GM21367 (cell line): ENCODE measurements at regions not wholly inside any gene's neighbourhood (a gene's known extent, or its start where the extent isn't known, plus 50 kb on each side); places are given as distances from the start of the nearest gene placed in this dataset.

Source experiments
- ATAC-seq: cut with Tn5 transposase; IDR thresholded peaks from one replicate; pipeline ENCODE4 v1.9.1; 2021; ENCODE audit not compliant: unreplicated experiment

DNA sequence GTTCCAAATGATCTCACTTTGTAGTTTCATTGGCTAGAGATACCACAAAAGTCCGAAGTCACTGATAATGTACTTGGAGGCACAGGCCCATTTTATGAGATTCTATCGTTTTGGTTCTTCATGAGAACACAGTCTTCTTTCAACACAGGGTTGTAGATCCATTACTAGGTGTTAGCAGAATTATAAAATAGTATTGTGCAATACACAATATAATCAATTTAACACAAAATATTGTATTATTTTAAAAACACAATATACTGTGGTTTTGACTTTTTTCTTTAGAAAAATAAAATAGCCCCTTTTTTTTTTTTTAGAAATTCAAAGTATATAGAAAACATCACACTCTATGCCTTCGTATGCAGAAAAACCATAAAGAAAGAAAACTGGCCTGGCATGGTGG, 138.6 kb upstream of the TSC22D2 start:
- no peak for ATAC-seq

DNA sequence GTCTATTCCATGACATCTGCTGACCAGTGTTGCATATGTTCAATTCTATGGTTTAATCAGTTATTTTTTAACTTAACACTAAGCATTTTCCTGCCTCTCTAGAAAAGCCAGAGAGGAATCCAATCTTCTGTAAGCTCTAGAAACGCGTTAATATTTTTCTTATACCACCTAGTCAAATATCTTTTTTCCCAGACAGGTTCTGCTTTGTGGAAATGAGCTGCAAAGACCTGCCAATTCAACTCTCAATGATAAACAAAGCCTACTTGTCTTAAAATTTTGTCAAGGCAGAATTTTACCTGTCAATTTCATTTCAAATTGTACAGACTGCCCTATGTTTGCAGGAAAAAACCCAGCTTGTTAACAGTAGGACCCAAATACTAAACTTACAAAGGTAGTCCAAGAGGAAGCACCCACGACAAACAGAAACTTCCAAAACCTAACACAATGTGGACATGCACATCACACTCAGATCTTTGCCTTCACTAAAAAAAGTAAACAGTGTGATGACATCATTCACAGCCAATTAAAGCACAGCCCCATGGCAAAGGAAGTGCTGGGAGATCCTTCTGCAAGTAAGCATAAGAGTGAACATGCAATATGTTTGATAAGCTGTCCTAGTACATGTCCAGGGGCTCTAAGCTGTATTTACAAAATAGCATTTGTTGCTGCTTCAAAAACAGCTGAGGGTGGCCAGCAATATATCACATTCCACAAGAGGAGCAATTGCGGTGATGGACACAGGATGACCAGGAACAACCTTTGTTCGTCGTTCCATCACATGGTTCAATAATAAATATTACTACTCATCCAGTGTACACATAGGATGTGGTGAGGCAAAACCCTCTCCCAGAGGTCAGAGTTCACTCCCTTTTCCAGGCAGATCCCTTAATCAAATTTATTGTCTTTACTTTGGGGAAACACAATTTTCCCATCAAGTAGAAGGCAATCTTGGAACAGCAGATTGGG, 139.4 kb upstream of the TSC22D2 start:
- no peak for ATAC-seq

DNA sequence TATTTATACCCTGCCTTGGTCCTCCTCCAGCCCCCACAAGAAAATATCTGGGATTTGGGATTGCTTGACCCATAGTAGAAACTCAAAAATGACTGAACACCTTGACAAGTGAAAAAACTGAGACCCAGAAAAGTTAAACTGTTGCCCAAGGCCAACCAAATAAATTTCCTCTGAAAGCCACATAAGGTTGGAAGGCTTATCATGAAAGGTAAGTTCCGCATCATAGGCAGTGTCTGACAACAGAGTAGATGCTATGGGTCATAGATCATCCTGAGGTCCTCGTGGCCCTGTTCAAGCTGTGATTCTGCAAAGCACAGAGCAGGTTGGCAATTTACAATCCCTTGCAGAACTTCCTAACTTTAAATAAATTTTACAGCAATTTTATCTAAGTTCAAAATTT, 140.8 kb upstream of the TSC22D2 start:
- no peak for ATAC-seq

DNA sequence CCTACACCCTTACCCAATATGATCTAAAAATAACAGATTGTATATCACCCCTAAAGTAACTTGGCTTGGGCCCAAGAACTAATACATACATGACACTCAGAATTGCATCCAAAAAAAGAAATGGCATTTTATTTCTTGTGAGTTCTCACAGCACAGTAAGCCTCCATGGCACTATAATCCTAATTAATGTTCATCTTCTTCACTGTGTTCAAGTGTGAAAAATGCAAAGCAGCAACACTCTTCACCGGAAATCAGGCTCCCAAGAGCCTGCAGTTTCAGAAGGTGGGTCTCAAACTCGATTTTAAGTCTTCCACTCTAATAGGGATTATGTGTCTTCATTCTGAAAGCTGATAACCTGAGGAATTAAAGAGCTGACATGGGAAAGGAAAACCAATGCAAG, 142.8 kb upstream of the TSC22D2 start:
- no peak for ATAC-seq

- ATAC-seq: no peak
Observed at GRCh38 chr3:150264561-150265279, 143.4 kb upstream of the TSC22D2 start.

GRCh38 chr3:150261958-150262357, 146.1 kb upstream of the TSC22D2 start:
- ATAC-seq: no peak

DNA sequence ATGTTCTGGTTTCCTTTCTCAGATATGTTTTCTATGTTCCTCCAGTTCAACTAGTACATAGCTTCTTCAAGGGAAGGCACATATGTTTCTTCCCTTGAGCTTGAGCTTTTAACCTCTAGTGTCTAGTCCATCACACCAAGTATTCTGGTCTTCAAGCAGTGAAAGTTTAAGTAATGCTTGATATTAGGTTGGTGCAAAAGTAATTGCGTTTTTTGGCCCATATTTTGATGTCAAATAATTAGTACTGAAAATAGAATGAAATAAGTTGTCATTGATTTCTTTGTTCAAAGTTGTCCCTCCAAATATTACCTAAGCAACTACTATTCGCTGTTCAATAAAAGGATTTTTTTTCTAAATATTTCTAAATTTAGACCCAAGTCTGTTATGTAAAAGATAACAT, 146.7 kb upstream of the TSC22D2 start:
- ATAC-seq: no peak

- no peak for ATAC-seq
Observed at GRCh38 chr3:150260398-150260710, 147.7 kb upstream of the TSC22D2 start.

DNA sequence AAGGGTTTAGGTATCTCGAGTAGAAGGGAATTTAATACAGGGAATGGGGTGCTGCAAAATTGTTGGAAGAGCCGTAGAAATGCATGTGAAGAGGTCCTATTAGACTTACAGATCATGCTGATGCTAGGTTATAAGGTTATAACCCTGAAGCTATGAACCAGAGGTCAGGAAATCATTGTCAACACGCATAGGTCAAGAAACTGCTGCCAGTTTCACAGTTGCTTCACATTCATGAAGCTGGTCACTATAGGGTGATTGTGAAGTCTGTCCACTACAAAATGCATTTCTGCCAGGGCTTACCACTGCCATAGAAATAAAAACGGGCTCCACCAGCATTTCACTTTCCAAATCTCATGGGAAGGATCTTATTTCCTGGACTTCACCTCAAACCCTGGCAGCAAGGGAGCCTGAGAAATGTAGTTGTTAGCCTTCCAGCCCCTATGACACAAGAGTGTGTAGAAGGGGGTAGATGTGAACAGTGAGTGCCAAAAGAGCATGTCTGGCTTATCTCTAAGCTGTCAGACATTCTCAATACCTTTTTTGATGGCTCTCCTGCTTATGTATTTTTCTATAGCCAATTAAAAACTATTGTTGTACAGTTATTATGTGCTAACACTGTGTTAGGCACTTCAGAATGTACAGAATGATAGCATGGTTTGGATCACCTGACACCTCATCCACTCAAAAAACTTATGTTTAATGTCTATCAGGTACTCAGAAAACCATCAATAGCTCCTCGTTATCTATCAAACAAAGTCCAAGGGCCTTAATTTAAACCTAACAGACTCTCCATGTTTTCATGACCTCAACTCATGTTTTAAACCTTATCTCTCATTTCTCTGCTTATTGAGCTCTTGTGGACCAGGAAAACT, 148.3 kb upstream of the TSC22D2 start:
- ATAC-seq: no peak

GRCh38 chr3:150256782-150257181, 151.3 kb upstream of the TSC22D2 start:
- ATAC-seq: no peak

DNA sequence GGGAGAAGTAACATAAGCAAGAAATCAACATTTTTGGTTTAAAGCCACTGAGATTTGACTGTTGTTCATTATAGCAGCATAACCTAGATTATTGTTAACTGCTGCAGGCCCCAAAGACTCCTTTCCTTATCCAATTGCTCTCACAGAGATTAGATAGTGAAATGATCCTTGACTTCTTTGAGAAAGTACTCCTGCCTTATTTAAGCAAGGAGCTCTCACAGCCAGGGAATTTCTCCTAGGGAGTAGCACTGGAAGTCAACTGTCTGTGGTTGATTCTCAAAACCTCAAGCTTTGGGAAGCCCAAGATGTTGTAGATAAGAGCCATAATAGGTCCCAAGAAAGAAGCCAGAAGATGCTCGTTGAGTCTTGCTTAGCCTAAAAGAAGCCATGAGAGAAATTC, 151.8 kb upstream of the TSC22D2 start:
- ATAC-seq: no peak

GRCh38 chr3:150255826-150256225, 152.3 kb upstream of the TSC22D2 start:
- ATAC-seq: no peak

GRCh38 chr3:150255413-150255812, 152.7 kb upstream of the TSC22D2 start:
- no peak for ATAC-seq

DNA sequence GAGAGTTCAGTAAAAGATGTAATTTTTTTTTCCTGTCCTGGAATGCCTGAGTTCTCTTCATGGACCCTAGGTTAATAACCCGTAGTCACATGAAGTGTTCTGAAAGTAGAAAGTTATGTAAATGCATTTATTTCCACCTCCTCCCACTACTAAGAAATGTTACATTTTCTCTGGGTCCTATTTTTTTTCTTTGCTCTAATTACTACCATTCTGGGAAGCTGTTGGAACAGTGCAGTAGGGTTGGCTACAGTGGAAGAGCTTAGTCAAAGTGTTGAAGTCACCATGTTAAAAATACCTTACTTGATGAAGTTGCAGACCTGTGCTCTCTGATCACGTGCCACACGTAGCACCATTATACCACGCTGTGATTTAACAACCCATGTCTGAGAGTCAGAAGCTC, 153.8 kb upstream of the TSC22D2 start:
- no peak for ATAC-seq

- no peak for ATAC-seq
Observed at GRCh38 chr3:150253622-150254021, 154.5 kb upstream of the TSC22D2 start.

DNA sequence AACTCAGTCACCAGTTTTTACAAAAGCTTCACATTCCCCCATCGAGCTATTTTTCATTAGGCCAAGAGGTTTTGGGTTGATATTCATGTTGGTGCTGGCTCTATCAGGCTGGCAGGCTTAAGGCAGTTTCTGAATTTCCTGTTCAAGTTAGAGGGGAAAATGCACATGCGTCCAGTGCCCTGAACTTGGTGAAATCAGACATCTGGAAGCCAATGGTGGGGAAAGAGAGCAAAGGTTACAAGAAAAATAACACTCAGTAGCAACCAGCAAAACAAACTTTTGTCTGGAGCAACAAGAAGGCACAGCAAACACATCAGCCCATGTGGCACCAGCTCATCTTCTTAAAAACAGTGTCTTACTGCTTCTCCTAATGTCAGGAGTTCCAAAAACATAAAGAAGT, 155.6 kb upstream of the TSC22D2 start:
- ATAC-seq: no peak

- no peak for ATAC-seq
Observed at GRCh38 chr3:150251187-150252062, 156.7 kb upstream of the TSC22D2 start.

- no peak for ATAC-seq
Observed at GRCh38 chr3:150249779-150250470, 158.2 kb upstream of the TSC22D2 start.

DNA sequence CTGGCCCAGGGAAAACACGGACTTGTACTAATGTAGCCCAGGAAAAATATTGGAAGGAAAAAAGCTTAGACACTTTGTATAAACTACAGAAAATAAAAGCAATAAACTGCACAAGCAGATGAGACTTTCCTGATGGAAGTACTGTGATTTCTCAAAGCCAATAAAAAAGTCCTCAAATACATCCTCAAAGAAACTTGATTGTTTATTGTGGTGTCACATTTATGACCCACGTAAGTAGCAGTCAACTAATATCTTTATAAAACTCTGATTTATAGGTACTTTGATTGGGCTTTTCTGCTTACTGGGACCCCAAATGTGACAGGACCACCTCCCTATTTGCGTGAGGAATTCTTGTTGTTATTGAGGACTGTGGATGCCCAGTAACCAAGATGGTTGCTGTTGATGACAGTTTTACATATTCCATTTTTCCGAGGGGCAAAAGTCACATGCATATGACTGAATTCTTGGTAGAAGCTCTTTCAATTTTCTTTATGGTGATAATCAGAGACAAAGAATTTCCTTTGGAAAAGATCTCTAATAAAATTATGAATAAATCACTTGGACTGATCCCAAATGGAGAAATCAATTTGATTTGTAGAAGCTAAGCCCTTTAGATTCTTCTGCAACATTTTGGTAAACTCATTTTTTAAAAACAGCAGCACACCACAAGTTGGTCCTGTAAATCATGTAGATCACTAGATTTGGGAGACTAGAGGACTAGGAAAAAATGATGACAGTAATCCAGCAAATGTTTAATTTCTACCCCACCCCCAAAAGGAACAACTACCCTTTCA, 159.0 kb upstream of the TSC22D2 start:
- ATAC-seq: no peak
